Left kidney (tissue), 1 donor: ENCODE measurements at regions not wholly inside any gene's neighbourhood (a gene's known extent, or its start where the extent isn't known, plus 50 kb on each side); places are given as distances from the start of the nearest gene placed in this dataset.

Source experiments
- DNase-seq: peaks from one replicate; pipeline ENCODE4 v3.0.0-alpha.2; 2013

- peak; percentile 55 for DNase-seq
These were observed 110.2 kb upstream of the NLRP1 start for GRCh38 chr17:5694551-5694950.

GRCh38 chr17:5695480-5695879, 111.2 kb upstream of the NLRP1 start:
- DNase-seq: no peak

- no peak for DNase-seq
These were observed 114.7 kb upstream of the NLRP1 start for GRCh38 chr17:5698959-5699358.

- DNase-seq: no peak
These were observed 115.5 kb upstream of the NLRP1 start for GRCh38 chr17:5699814-5700213.

GRCh38 chr17:5700745-5701144, 116.4 kb upstream of the NLRP1 start:
- DNase-seq: no peak

GRCh38 chr17:5701381-5701780, 117.1 kb upstream of the NLRP1 start:
- no peak for DNase-seq

- no peak for DNase-seq
These were observed 118.7 kb upstream of the NLRP1 start for GRCh38 chr17:5702951-5703510.

- no peak for DNase-seq
These were observed 119.4 kb upstream of the NLRP1 start for GRCh38 chr17:5703736-5704135.

GRCh38 chr17:5705081-5705875, 121.0 kb upstream of the NLRP1 start:
- no peak for DNase-seq

GRCh38 chr17:5705876-5706576, 121.7 kb upstream of the NLRP1 start:
- no peak for DNase-seq

- DNase-seq: peak; percentile 82
These were observed 122.4 kb upstream of the NLRP1 start for GRCh38 chr17:5706577-5707210.

GRCh38 chr17:5707482-5707881, 123.2 kb upstream of the NLRP1 start:
- no peak for DNase-seq

- DNase-seq: no peak
These were observed 124.0 kb upstream of the NLRP1 start for GRCh38 chr17:5708344-5708743.

GRCh38 chr17:5711344-5711743, 127.0 kb upstream of the NLRP1 start:
- no peak for DNase-seq

GRCh38 chr17:5714993-5715392, 130.7 kb upstream of the NLRP1 start:
- no peak for DNase-seq

- no peak for DNase-seq
These were observed 131.2 kb upstream of the NLRP1 start for GRCh38 chr17:5715478-5715877.

- no peak for DNase-seq
These were observed 134.4 kb upstream of the NLRP1 start for GRCh38 chr17:5718726-5719125.

GRCh38 chr17:5719976-5720375, 135.7 kb upstream of the NLRP1 start:
- DNase-seq: no peak

GRCh38 chr17:5730373-5730772, 146.1 kb upstream of the NLRP1 start:
- no peak for DNase-seq

- DNase-seq: no peak
These were observed 156.6 kb upstream of the NLRP1 start for GRCh38 chr17:5740937-5741336.

GRCh38 chr17:5741810-5742209, 157.5 kb upstream of the NLRP1 start:
- no peak for DNase-seq

GRCh38 chr17:5745111-5745813, 161.0 kb upstream of the NLRP1 start:
- no peak for DNase-seq
